Kidney (tissue), 13 donors: ENCODE measurements at regions not wholly inside any gene's neighbourhood (a gene's known extent, or its start where the extent isn't known, plus 50 kb on each side); places are given as distances from the start of the nearest gene placed in this dataset.

ENCODE experiments used
- DNase-seq, 5 donors: peaks; one replicate each; pipeline ENCODE4 v3.0.0-alpha.2; 2013 to 2020
- FAIRE-seq: peaks from 2 replicates; lab custom pipeline; 2012; peaks lifted over from hg19 to GRCh38; lab: Jason Lieb, UNC
- H3K27ac ChIP-seq, 2 donors: one replicate each; pipeline ENCODE4 v1.7.0; 2013; ENCODE audit warnings: low read depth in 2 of 2, low read length in 2 of 2, inconsistent platforms in 1 of 2
- H3K27me3 ChIP-seq: one replicate; pipeline ENCODE4 v1.7.1; 2013; ENCODE audit warnings: low read length, inconsistent platforms; ENCODE audit not compliant: control insufficient read depth, insufficient read depth
- H3K36me3 ChIP-seq, 3 donors: one replicate each; pipeline versions ENCODE4 v1.7.0 to v1.7.1; 2013; ENCODE audit warnings: low read length in 3 of 3, control low read depth in 1 of 3, inconsistent platforms in 1 of 3; ENCODE audit not compliant: insufficient read depth in 3 of 3, control insufficient read depth in 2 of 3
- H3K4me1 ChIP-seq, 3 donors: one replicate each; pipeline versions ENCODE4 v1.7.0 to v1.7.1; 2013; ENCODE audit warnings: low read length in 3 of 3, inconsistent platforms in 1 of 3, low read depth in 1 of 3; ENCODE audit not compliant: control insufficient read depth in 2 of 3, insufficient read depth in 2 of 3
- H3K4me3 ChIP-seq, 3 donors: one replicate each; pipeline versions ENCODE4 v1.7.0 to v1.8.1; 2013; ENCODE audit warnings: low read length in 3 of 3, control low read depth in 1 of 3, inconsistent platforms in 1 of 3
- H3K9ac ChIP-seq, 3 donors: one replicate each; pipeline versions ENCODE4 v1.7.0 to v1.7.1; 2013; ENCODE audit warnings: low read length in 3 of 3, control low read depth in 1 of 3, inconsistent platforms in 1 of 3
- H3K9me3 ChIP-seq, 3 donors: one replicate each; pipeline versions ENCODE4 v1.7.0 to v1.7.1; 2013; ENCODE audit warnings: low read length in 3 of 3, control low read depth in 1 of 3, inconsistent platforms in 1 of 3; ENCODE audit not compliant: control insufficient read depth in 2 of 3, insufficient read depth in 1 of 3
- CTCF ChIP-seq: IDR thresholded peaks from 3 replicates; pipeline ENCODE4 v1.5.1; 2012; ENCODE audit warnings: mild to moderate bottlenecking, moderate library complexity, borderline replicate concordance; ENCODE audit not compliant: insufficient read depth; ENCODE audit errors: extremely low read depth
- intact Hi-C: fragments of 100-400 bp; cut with DNase I; formaldehyde crosslinking; loops from one replicate; pipeline ENCODE4 v1.11.1; 2022
- donor health status: control.
- donor health status: control.
- donor health status: control.
- donor health status: control.
- donor health status: control.
- donor health status: DM: yes; HTN: yes; CAD: no.
- donor health status: Normal renal cell carcinoma (clear cell type).

- no peaks in the 10 kb centered on the region for H3K36me3 ChIP-seq
- H3K4me1 ChIP-seq: no peaks in the 10 kb centered on the region
Observed at GRCh38 chr1:105122041-105122440, 1372.3 kb downstream of the AMY1C start.

GRCh38 chr1:105137543-105138457 is 1388.1 kb downstream of the AMY1C start:
- Histone ChIP-seq H3K27me3 (no peaks in the 10 kb centered on the region), H3K36me3 (no peaks in the 10 kb centered on the region), H3K4me1 (no peaks in the 10 kb centered on the region), H3K27ac (no peak overlapping the region), H3K4me3 (no peak overlapping the region), H3K9me3 (no peaks in the 10 kb centered on the region), H3K9ac (no peak overlapping the region)
- intact Hi-C loops: no loop called here
- FAIRE-seq (no peak), DNase-seq (peak in 4 of 5 donors; percentile 25 to 51 (median 30))
- no peak for TF ChIP-seq CTCF

More at GRCh38 chr1:105122041-105122440, 1372.3 kb downstream of the AMY1C start:
- Histone ChIP-seq H3K27ac (no peak overlapping the region), H3K27me3 (no peaks in the 10 kb centered on the region), H3K9me3 (peaks cover 0 to 2% (median 0%) of the 10 kb centered on the region in 3 donors), H3K4me3 (no peak overlapping the region), H3K9ac (no peak overlapping the region)
- DNase-seq (no peak), FAIRE-seq (no peak)
- TF ChIP-seq CTCF: no peak
- intact Hi-C loops: no loop called here

- TF ChIP-seq CTCF: no peak
- no peaks in the 10 kb centered on the region for H3K27me3 ChIP-seq
- no peak overlapping the region for H3K4me3 ChIP-seq
- intact Hi-C loops: no loop called here
- H3K9ac ChIP-seq: no peak overlapping the region
- DNase-seq (no peak), FAIRE-seq (no peak)
- H3K27ac ChIP-seq: no peak overlapping the region
- no peaks in the 10 kb centered on the region for H3K9me3 ChIP-seq
- no peaks in the 10 kb centered on the region for H3K36me3 ChIP-seq
- no peaks in the 10 kb centered on the region for H3K4me1 ChIP-seq
Observed at GRCh38 chr1:105138458-105138893, 1388.8 kb downstream of the AMY1C start.
